Colonic mucosa (tissue), 4 donors: ENCODE measurements at regions not wholly inside any gene's neighbourhood (a gene's known extent, or its start where the extent isn't known, plus 50 kb on each side); places are given as distances from the start of the nearest gene placed in this dataset.

Source experiments
- DNase-seq: peaks from one replicate; pipeline ENCODE4 v3.0.0-alpha.2; 2020
- H3K27ac ChIP-seq: fragments of 200-600 bp; one replicate; pipeline ENCODE4 v1.8.0; 2021
- H3K27me3 ChIP-seq: fragments of 200-600 bp; one replicate; pipeline ENCODE4 v1.8.0; 2021
- H3K36me3 ChIP-seq: fragments of 200-600 bp; one replicate; pipeline ENCODE4 v1.8.0; 2021
- H3K4me1 ChIP-seq: fragments of 200-600 bp; one replicate; pipeline ENCODE4 v1.8.0; 2021; ENCODE audit warnings: mild to moderate bottlenecking
- H3K4me3 ChIP-seq: fragments of 200-600 bp; one replicate; pipeline ENCODE4 v1.8.0; 2021
- H3K9ac ChIP-seq, 2 donors: one replicate each; pipeline ENCODE4 v1.7.0; 2013; ENCODE audit warnings: control low read depth in 2 of 2, low read depth in 2 of 2, low read length in 2 of 2
- H3K9me3 ChIP-seq: fragments of 200-600 bp; one replicate; pipeline ENCODE4 v1.8.0; 2021
- intact Hi-C: fragments of 100-400 bp; cut with DNase I; formaldehyde crosslinking; loops from one replicate; pipeline ENCODE4 v1.14.1; 2022
- TF ChIP-seq, protein P1 (sequence below): fragments of 200-600 bp; IDR thresholded peaks from one replicate; pipeline ENCODE4 v1.8.0; 2022; ENCODE audit warnings: antibody characterized with exemption, mild to moderate bottlenecking
- donor health status: healthy.
- donor health status: DM: no; HTN: no; CAD: no.
- donor health status: DM: no; HTN: no; CAD: no.

- no peak for DNase-seq
- H3K4me3 ChIP-seq: no peak overlapping the region
- TF ChIP-seq, protein P1, sequence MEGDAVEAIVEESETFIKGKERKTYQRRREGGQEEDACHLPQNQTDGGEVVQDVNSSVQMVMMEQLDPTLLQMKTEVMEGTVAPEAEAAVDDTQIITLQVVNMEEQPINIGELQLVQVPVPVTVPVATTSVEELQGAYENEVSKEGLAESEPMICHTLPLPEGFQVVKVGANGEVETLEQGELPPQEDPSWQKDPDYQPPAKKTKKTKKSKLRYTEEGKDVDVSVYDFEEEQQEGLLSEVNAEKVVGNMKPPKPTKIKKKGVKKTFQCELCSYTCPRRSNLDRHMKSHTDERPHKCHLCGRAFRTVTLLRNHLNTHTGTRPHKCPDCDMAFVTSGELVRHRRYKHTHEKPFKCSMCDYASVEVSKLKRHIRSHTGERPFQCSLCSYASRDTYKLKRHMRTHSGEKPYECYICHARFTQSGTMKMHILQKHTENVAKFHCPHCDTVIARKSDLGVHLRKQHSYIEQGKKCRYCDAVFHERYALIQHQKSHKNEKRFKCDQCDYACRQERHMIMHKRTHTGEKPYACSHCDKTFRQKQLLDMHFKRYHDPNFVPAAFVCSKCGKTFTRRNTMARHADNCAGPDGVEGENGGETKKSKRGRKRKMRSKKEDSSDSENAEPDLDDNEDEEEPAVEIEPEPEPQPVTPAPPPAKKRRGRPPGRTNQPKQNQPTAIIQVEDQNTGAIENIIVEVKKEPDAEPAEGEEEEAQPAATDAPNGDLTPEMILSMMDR: no peak
- no peak overlapping the region for H3K9ac ChIP-seq
- no peaks in the 10 kb centered on the region for H3K27me3 ChIP-seq
- no peak overlapping the region for H3K27ac ChIP-seq
- intact Hi-C loops: no loop called here
- H3K9me3 ChIP-seq: no peaks in the 10 kb centered on the region
- H3K36me3 ChIP-seq: no peaks in the 10 kb centered on the region
- no peaks in the 10 kb centered on the region for H3K4me1 ChIP-seq
Measured at GRCh38 chr13:90032841-90033493, 1314.5 kb upstream of the MIR17HG start.

- Histone ChIP-seq H3K27me3 (no peaks in the 10 kb centered on the region), H3K36me3 (no peaks in the 10 kb centered on the region), H3K27ac (no peak overlapping the region), H3K4me3 (no peak overlapping the region), H3K9ac (no peak overlapping the region), H3K9me3 (no peaks in the 10 kb centered on the region), H3K4me1 (no peaks in the 10 kb centered on the region)
- intact Hi-C loops: no loop called here
- no peak for DNase-seq
- TF ChIP-seq, protein P1: no peak
Measured at GRCh38 chr13:90039516-90039915, 1308.0 kb upstream of the MIR17HG start.

DNA sequence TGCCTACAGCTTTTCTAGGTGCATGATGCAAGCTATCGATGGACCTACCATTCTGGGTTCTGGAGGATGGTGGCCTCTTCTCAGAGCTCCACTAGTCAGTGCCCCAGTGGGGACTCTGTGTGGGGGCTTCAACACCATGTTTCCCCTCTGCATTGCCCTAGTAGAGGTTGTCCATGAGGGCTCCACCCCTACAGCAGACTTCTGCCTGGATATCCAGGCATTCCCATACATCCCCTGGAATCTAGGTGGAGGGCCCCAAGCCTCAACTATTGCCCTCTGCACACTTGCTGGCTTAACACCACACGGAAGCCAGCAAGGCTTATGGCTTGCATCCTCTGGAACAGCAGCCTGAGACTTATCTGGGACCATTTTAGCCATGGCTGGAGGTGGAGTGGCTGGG lies 1299.9 kb upstream of the MIR17HG start:
- Histone ChIP-seq H3K4me3 (no peak overlapping the region), H3K9ac (no peak overlapping the region), H3K27ac (no peak overlapping the region), H3K36me3 (no peaks in the 10 kb centered on the region), H3K27me3 (no peaks in the 10 kb centered on the region), H3K4me1 (no peaks in the 10 kb centered on the region), H3K9me3 (no peaks in the 10 kb centered on the region)
- TF ChIP-seq, protein P1: no peak
- DNase-seq: no peak
- intact Hi-C loops: no loop called here

- intact Hi-C loops: no loop called here
- Histone ChIP-seq H3K9ac (no peak overlapping the region), H3K27me3 (no peaks in the 10 kb centered on the region), H3K9me3 (no peaks in the 10 kb centered on the region), H3K4me1 (no peaks in the 10 kb centered on the region), H3K36me3 (no peaks in the 10 kb centered on the region), H3K4me3 (no peak overlapping the region), H3K27ac (no peak overlapping the region)
- TF ChIP-seq, protein P1: no peak
- no peak for DNase-seq
Measured at GRCh38 chr13:90049989-90050671, 1297.4 kb upstream of the MIR17HG start.

GRCh38 chr13:90055121-90055520 lies 1292.4 kb upstream of the MIR17HG start:
- H3K9ac ChIP-seq: no peak overlapping the region

More at GRCh38 chr13:90055121-90055520, 1292.4 kb upstream of the MIR17HG start:
- Histone ChIP-seq H3K9me3 (no peaks in the 10 kb centered on the region), H3K27me3 (no peaks in the 10 kb centered on the region), H3K4me3 (no peak overlapping the region), H3K27ac (no peak overlapping the region), H3K4me1 (no peaks in the 10 kb centered on the region), H3K36me3 (no peaks in the 10 kb centered on the region)
- intact Hi-C loops: no loop called here
- TF ChIP-seq, protein P1: no peak
- DNase-seq: no peak
